ENCODE measurements at regions not wholly inside any gene's neighbourhood (a gene's known extent, or its start where the extent isn't known, plus 50 kb on each side); places are given as distances from the start of the nearest gene placed in this dataset.

- no peak for DNase-seq
These were observed 1278.0 kb upstream of the MAP3K7 start for GRCh38 chr6:91864911-91865310.

GRCh38 chr6:91860541-91861335 lies 1273.9 kb upstream of the MAP3K7 start:
- peak; percentile 78 for DNase-seq

- no peak for DNase-seq
These were observed 1265.4 kb upstream of the MAP3K7 start for GRCh38 chr6:91852252-91852651.

DNA sequence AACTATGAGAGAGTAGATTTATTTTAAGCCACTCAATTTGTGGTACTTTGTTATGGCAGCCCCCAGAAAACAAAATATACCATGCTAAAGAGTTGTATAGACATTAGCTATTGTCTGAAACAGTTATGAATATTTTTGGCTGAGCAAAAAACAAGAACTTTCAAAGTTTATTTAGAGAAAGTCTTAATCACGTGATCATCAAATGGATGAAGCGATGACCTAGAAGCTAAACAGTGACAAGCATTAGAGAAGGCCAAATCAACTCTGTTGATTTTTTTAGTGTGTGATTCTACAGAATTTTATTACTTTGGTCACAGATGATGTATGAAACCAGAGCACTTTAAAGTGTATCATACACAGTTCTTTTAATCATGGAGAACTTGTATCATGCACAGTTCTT lies 1247.9 kb upstream of the MAP3K7 start:
- DNase-seq, result no peak

DNA sequence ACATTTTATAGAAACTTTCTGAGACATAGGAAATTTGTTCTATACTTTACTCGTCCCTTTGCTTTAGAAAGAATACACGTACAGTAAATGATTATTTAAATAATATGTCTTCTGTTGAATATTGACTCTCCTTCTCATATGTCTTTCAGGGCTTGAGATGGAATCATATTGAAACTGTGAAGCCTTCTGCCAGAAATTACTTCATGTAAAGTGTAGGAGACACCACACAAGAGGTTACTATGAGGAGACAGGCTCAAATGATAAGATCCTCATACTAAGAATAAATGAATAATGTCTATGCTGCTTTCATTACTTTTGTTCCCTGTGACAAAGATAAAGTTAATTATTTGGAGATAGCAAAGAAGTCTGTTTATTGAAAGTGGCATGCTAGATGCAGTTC lies 1240.3 kb upstream of the MAP3K7 start:
- DNase-seq, result no peak

DNA sequence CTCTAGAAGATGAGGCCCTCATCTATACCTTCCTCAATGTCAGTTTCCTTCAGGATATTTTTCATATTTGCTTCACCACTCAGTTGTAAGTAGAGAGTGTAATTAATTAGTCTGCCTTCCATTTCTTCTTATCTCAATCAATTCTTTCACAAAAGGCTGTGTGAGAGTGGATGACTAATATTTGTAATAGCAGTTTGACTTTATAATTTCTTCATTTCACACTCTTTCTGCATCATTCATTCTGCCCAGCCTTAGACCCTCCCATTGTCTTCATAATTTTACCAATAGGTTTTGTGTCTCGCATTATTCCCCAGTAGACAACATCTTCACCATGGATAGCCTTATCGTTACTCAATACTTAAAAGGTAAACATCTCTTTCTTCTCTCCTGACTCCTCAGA lies 1239.3 kb upstream of the MAP3K7 start:
- DNase-seq, result no peak

DNA sequence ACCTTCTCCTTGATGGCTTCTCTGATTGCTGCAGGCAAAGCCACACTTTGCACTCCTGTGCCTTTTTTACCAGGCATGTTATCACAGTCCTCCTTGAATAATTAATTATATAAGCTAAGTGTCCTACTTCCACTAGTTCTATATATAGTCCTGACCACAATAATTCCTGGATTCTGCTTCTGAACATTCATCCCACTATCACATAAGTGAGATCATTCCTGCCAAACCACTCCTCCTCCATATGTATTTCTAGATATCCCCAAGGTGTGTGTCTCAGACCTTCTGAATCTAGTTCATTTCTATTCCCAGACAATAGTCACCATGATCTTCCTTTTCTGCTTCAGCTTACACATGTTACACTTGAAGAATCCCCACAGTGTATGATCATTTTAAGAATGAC lies 1237.5 kb upstream of the MAP3K7 start:
- DNase-seq, result no peak

- DNase-seq, result no peak
These were observed 1235.7 kb upstream of the MAP3K7 start for GRCh38 chr6:91822581-91822980.

- DNase-seq, result no peak
These were observed 1229.5 kb upstream of the MAP3K7 start for GRCh38 chr6:91816335-91816734.

GRCh38 chr6:91813641-91814040 lies 1226.8 kb upstream of the MAP3K7 start:
- DNase-seq, result no peak

DNA sequence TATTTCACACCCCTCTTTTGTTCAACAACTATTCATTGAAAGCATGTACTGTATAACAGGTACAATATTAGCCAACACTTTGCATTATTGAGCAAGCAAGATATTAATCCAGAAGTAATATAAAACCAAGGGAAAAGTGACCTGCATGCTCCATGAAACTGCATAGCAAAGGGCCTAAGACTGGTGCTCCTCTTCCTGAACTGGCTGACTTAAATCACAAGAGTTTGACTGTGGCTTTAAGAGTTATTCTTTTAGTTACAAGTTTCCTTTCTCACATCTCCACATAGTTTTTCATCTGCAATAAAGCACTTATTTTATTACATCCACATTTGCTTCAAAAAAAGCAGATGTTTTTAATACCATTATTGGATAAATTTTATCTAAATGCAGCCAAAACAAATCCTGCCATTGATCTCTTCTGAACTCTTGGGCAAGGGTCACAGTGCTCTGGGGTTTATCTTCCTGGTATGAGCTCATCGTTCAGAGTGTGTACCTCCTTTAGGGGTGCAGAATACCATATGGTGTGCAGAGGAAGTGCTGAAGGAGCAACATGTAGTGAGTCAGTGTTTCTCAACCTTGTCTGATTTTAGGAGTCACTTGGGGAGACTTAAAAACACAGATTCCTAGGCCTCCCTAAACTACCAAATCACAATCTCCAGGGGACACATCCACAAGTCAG lies 1225.9 kb upstream of the MAP3K7 start:
- no peak for DNase-seq

DNA sequence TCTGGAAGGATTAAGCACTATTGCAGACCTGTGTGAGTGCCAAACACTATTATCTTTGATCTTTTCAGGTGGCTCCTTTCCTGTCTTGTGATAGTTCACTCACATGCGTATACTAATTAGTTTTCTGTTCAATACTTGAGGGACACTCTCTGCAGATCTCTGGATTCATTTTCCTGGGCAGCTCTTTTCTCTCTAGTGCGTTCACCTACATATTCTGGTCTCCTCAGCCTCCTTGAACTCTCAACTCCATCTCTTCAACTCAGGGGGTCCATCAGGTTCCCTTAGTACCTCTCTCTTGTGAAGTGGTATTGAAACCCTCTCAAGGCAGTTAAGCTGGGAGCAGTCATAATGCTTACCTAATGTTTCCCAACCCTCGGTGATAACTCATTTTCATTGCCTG lies 1218.1 kb upstream of the MAP3K7 start:
- no peak for DNase-seq

- no peak for DNase-seq
These were observed 1215.6 kb upstream of the MAP3K7 start for GRCh38 chr6:91802431-91802830.

GRCh38 chr6:91796603-91797002 lies 1209.7 kb upstream of the MAP3K7 start:
- no peak for DNase-seq

DNA sequence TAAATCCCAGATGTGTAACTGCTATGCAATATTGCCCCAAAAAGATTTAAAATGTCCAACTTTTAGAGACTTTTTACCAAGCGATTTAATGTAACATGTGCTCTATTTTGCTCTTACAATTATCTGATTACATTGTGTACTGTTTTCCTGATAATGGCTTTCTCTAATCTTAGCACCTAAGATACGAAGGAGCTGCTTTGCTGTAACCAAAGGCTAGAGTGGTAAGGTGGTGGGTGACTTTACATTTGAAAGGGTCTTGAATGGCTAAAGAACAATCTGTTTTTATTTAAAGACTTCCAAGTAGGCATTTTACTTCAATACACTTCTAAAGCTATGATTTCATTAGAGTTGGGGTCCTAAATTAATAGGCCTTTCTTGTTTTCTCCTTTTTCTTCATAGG lies 1201.6 kb upstream of the MAP3K7 start:
- no peak for DNase-seq

DNA sequence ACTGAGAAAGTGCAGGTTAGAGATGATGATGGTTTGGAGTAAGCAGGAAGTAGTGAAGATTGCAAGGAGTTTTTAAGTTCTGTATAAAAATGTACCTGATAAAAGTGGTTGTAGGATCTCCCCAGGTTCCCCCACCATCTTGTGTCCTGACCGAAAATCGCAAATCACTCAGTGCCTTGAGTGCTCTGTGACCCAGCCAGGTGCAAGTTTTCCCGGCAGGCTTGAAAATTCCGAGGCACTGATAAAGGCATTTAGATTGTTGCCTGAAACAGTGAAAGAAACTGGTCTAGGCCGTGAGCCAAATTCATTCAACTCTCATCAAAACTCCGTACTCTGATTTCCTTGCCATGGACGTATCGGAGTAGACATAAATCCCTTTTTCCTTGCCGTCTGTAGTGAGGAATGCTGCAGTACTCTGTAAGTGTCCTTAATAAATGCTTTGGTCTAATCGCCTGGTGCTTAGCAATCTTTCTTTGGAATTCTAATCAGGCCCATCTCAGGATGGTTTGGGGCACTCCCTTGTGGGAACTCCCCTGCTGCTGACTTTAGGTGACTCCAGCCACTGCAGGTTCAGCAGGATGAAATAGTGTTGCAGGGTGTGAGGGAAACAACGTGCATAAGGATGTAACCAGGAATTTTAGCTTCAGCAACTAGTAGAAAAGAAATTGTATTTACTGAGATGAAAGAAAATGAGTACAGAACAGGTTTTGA lies 1199.8 kb upstream of the MAP3K7 start:
- no peak for DNase-seq

DNA sequence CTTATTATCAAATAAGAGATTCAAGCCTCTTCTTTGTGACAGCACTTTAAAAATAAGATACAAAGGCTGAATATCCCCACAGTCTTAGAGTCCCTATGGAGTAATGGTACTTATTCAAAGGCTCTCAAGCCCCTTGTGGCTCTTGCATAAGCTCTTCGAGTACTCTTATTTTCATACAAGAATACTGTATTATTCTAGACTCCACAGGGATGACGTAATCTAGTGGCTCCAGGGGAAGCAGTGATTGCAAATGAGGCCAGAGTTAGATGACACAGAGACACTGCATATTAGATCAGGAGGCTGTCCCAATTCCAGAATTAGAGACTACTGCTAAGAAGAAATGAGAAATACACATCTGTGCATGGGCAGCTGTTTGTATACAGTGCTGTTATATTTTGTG lies 1195.9 kb upstream of the MAP3K7 start:
- DNase-seq, result no peak

DNA sequence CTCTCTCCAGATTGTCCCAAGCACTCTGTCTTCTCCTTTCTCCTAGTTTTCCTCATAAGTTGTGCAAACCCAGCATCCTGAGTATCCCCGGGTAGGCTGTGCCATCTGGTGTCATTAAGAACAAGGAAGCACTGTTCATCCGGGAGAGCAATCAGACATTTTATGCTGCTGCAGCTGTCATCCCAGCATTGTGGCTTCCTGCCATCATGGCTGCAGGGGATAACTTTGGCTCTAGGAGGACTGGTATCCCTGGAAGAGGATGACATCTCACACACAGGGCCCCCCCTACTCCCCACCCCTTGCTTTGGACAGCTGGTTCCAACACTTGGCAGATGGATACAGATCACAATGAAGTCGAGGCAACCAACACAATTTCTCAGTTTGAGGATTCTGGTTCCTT lies 1195.1 kb upstream of the MAP3K7 start:
- peak; percentile 88 for DNase-seq

DNA sequence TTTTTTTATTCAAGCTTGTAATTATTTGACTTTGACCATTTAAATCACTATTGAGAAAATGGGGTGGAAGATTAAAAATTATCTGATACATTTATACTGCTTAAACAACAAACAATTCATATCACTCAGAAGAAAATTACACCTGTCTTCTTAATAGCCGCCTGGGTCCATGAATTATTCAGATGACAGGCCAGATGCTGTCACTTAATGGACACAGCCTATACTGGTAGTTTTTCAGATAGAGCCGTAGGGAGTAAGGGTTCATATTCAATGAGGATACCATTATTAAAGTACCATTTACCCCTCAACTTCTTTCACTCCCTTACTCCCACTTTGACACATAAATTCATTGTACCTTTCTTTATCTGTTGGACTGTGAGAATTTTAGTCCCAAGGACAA lies 1193.4 kb upstream of the MAP3K7 start:
- DNase-seq, result no peak

- no peak for DNase-seq
These were observed 1174.7 kb upstream of the MAP3K7 start for GRCh38 chr6:91761621-91762020.

DNA sequence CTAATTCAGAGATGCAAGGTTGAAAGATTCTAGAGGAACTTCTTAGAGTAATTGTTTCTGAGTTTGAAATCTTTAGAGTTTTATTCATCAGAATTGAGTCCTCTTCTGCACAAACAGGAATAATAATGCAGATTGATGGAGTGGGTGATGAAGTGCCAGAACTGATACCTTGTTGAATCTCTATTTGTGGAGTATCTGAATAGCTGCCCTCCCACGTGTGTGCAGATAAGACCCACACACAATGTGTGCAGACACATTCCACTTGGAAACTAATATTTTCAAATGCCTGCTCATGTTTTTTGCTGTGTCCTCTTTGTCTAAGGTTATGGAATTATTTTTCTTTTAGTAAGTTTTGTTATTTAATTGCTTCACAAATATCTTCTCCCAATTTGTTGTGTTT lies 1167.8 kb upstream of the MAP3K7 start:
- no peak for DNase-seq

- no peak for DNase-seq
These were observed 1164.7 kb upstream of the MAP3K7 start for GRCh38 chr6:91751526-91751925.

GRCh38 chr6:91744566-91744965 lies 1157.7 kb upstream of the MAP3K7 start:
- no peak for DNase-seq

DNA sequence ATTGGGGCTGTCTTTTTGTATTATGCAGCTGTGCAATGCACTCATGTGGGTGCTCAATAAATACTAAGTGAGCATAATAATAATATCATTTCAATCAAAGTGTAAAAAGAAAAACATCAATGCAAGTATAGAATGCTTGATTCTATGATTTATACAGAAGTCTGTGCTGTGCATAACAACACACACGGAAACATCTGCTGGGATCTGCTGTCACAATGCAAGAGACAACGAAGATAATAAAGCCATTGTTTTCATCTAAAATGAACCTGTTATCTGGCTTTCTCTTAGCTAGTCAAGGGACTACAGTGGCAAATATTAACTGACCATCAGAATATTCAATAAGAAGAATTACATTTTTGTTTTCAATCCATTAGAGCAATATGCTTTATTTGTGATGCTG lies 1156.9 kb upstream of the MAP3K7 start:
- DNase-seq, result no peak
